H1 (cell line): ENCODE measurements at regions not wholly inside any gene's neighbourhood (a gene's known extent, or its start where the extent isn't known, plus 50 kb on each side); places are given as distances from the start of the nearest gene placed in this dataset.

Experiments used
- CTCF ChIA-PET: fragments of 300-600 bp; sonication (Branson Sonifier 250); formaldehyde crosslinking; loops from one replicate; lab custom pipeline; 2021; ENCODE audit not compliant: partially characterized antibody; lab: Charles Lee
- POLR2A ChIA-PET: fragments of 300-600 bp; sonication (Branson Sonifier 250); formaldehyde crosslinking; loops from one replicate; lab custom pipeline; 2021; ENCODE audit warnings: inconsistent platforms; ENCODE audit not compliant: partially characterized antibody; lab: Charles Lee
- DNase-seq, 2 experiments: peaks; one replicate each; pipeline versions ENCODE4 v3.0.0 to v3.0.0-alpha.2; 2010 to 2022; ENCODE audit warnings: low spot score in 2 of 2, low read depth in 1 of 2, mixed read lengths in 1 of 2
- FAIRE-seq: peaks from 2 replicates; lab custom pipeline; 2011; peaks lifted over from hg19 to GRCh38; lab: Jason Lieb, UNC
- H2AFZ ChIP-seq: 2 replicates; pipeline ENCODE4 v1.8.1; 2012; ENCODE audit warnings: low read length, inconsistent platforms
- H2AK5ac ChIP-seq: 2 replicates; pipeline ENCODE4 v1.6.1; 2013; ENCODE audit warnings: low read depth, low read length
- H2BK120ac ChIP-seq: replicated peaks from 2 replicates; pipeline ENCODE3; 2013; ENCODE audit warnings: low read depth, low read length, inconsistent platforms
- H2BK12ac ChIP-seq: 2 replicates; pipeline ENCODE4 v1.6.1; 2013; ENCODE audit warnings: low read depth, low read length
- H2BK15ac ChIP-seq: 2 replicates; pipeline ENCODE4 v1.6.1; 2013; ENCODE audit warnings: low read length
- H2BK20ac ChIP-seq: 2 replicates; pipeline ENCODE4 v1.6.1; 2013; ENCODE audit warnings: low read length
- H2BK5ac ChIP-seq: 2 replicates; pipeline ENCODE4 v1.6.1; 2013; ENCODE audit warnings: low read depth, low read length
- H3K14ac ChIP-seq: 2 replicates; pipeline ENCODE4 v1.6.1; 2013; ENCODE audit warnings: inconsistent platforms; ENCODE audit not compliant: insufficient read length
- H3K18ac ChIP-seq: 2 replicates; pipeline ENCODE4 v1.6.1; 2013; ENCODE audit warnings: low read length; ENCODE audit errors: extremely low read depth
- H3K23ac ChIP-seq: 2 replicates; pipeline ENCODE4 v1.6.1; 2013; ENCODE audit warnings: inconsistent platforms; ENCODE audit not compliant: insufficient read length
- H3K23me2 ChIP-seq: 2 replicates; pipeline ENCODE4 v1.6.1; 2013; ENCODE audit warnings: low read depth, low read length
- H3K27ac ChIP-seq: 2 replicates; pipeline ENCODE4 v1.6.1; 2011; ENCODE audit warnings: low read depth, low read length, inconsistent platforms
- H3K27me3 ChIP-seq, 4 experiments: replicated peaks in 1 of 4; 1 replicate in 1 of 4; 2 replicates in 3 of 4; pipeline versions ENCODE4 v1.6.1 to v1.8.1; 2011 to 2013; ENCODE audit warnings: low read length in 3 of 4, mild to moderate bottlenecking in 3 of 4, inconsistent platforms in 2 of 4, mixed read lengths in 2 of 4, moderate library complexity in 1 of 4; ENCODE audit not compliant: control insufficient read depth in 3 of 4, insufficient read depth in 3 of 4; ENCODE audit errors: extremely low read depth in 1 of 4
- H3K36me3 ChIP-seq, 4 experiments: 2 replicates each; pipeline versions ENCODE4 v1.6.1 to v1.8.1; 2011 to 2013; ENCODE audit warnings: mild to moderate bottlenecking in 4 of 4, low read length in 3 of 4, moderate library complexity in 2 of 4, control low read depth in 1 of 4, inconsistent platforms in 1 of 4; ENCODE audit not compliant: insufficient read depth in 4 of 4, control insufficient read depth in 2 of 4
- H3K4ac ChIP-seq: replicated peaks from 2 replicates; pipeline ENCODE3; 2013; ENCODE audit warnings: low read length, low read depth, mixed read lengths, inconsistent platforms; ENCODE audit not compliant: insufficient read length
- H3K4me1 ChIP-seq, 4 experiments: replicated peaks in 1 of 4; 1 replicate in 1 of 4; 2 replicates in 3 of 4; pipeline versions ENCODE4 v1.6.1 to v1.8.1; 2011 to 2013; ENCODE audit warnings: low read length in 3 of 4, inconsistent platforms in 2 of 4, mixed read lengths in 1 of 4; ENCODE audit not compliant: insufficient read depth in 4 of 4, control insufficient read depth in 3 of 4
- H3K4me2 ChIP-seq, 2 experiments: 2 replicates each; pipeline versions ENCODE4 v1.6.1 to v1.8.1; 2011 to 2013; ENCODE audit warnings: low read depth in 2 of 2, low read length in 2 of 2, control low read depth in 1 of 2, inconsistent platforms in 1 of 2, mild to moderate bottlenecking in 1 of 2; ENCODE audit not compliant: insufficient read depth in 1 of 2
- H3K4me3 ChIP-seq, 4 experiments: fragments of 200-600, 300-600 bp in 1 of 4; sonication (generic), shearing (Covaris generic), sonication (Bioruptor Twin) in 1 of 4; 2 replicates each; pipeline versions ENCODE4 v1.5.1 to v1.8.1; 2011 to 2016; ENCODE audit warnings: low read length in 4 of 4, low read depth in 3 of 4, control low read depth in 2 of 4, inconsistent platforms in 2 of 4, mild to moderate bottlenecking in 2 of 4, mixed read lengths in 1 of 4, moderate library complexity in 1 of 4; ENCODE audit not compliant: insufficient read depth in 2 of 4; ENCODE audit errors: extremely low read depth in 1 of 4
- H3K56ac ChIP-seq: replicated peaks from 2 replicates; pipeline ENCODE3; 2013; ENCODE audit warnings: low read depth, mild to moderate bottlenecking, mixed read lengths, low read length, inconsistent platforms; ENCODE audit not compliant: insufficient read length
- H3K79me1 ChIP-seq: 2 replicates; pipeline ENCODE4 v1.6.1; 2013; ENCODE audit warnings: low read depth, low read length, control low read depth
- H3K79me2 ChIP-seq, 2 experiments: 2 replicates each; pipeline versions ENCODE4 v1.6.1 to v1.8.1; 2012 to 2013; ENCODE audit warnings: low read length in 2 of 2, mild to moderate bottlenecking in 2 of 2, inconsistent platforms in 1 of 2; ENCODE audit not compliant: insufficient read depth in 2 of 2, control insufficient read depth in 1 of 2
- H3K9ac ChIP-seq, 4 experiments: replicated peaks in 1 of 4; 1 replicate in 1 of 4; 2 replicates in 3 of 4; pipeline versions ENCODE4 v1.6.1 to v1.8.1; 2011 to 2013; ENCODE audit warnings: low read depth in 3 of 4, low read length in 3 of 4, control low read depth in 2 of 4, mild to moderate bottlenecking in 2 of 4, moderate library complexity in 2 of 4, inconsistent platforms in 1 of 4; ENCODE audit errors: extremely low read depth in 1 of 4
- H3K9me3 ChIP-seq, 2 experiments: 2 replicates each; pipeline versions ENCODE4 v1.6.1 to v1.8.1; 2012 to 2013; ENCODE audit warnings: mild to moderate bottlenecking in 2 of 2, moderate library complexity in 2 of 2, control low read depth in 1 of 2, inconsistent platforms in 1 of 2, low read depth in 1 of 2, low read length in 1 of 2, mixed read lengths in 1 of 2; ENCODE audit not compliant: insufficient read depth in 2 of 2
- H4K20me1 ChIP-seq, 2 experiments: replicated peaks in 1 of 2; 2 replicates each; pipeline versions ENCODE3 to v1.8.1; 2011 to 2013; ENCODE audit warnings: inconsistent platforms in 2 of 2, low read length in 2 of 2, mild to moderate bottlenecking in 1 of 2; ENCODE audit not compliant: insufficient read depth in 2 of 2, control insufficient read depth in 1 of 2
- H4K5ac ChIP-seq: 2 replicates; pipeline ENCODE4 v1.6.1; 2013; ENCODE audit warnings: low read length, low read depth, mixed read lengths, inconsistent platforms; ENCODE audit not compliant: insufficient read length
- H4K8ac ChIP-seq: 2 replicates; pipeline ENCODE4 v1.8.0; 2013; ENCODE audit warnings: mild to moderate bottlenecking, moderate library complexity, low read length, inconsistent platforms; ENCODE audit not compliant: insufficient read depth; ENCODE audit errors: extremely low read depth
- H4K91ac ChIP-seq: replicated peaks from 2 replicates; pipeline ENCODE3; 2013; ENCODE audit warnings: low read length, mixed read lengths, inconsistent platforms; ENCODE audit not compliant: insufficient read length
- GTF2F1 ChIP-seq: IDR thresholded peaks from 2 replicates; pipeline ENCODE4 v1.6.1; 2012; ENCODE audit warnings: low read depth, low read length, improper control_type of control experiment, borderline replicate concordance
- SP1 ChIP-seq: IDR thresholded peaks from 2 replicates; pipeline ENCODE4 v1.6.1; 2011; ENCODE audit warnings: low read depth, low read length
- USF2 ChIP-seq: IDR thresholded peaks from 2 replicates; pipeline ENCODE4 v1.6.1; 2011; ENCODE audit warnings: low read length, improper control_type of control experiment
- WGBS, 2 experiments: shearing (Covaris generic) in 1 of 2; methylation state at CpG; one replicate each; pipeline versions ENCODE4 v1.1.6 to v1.1.7; 2013 to 2015; ENCODE audit warnings: low lambda C conversion rate in 2 of 2, mixed read lengths in 2 of 2, inconsistent platforms in 1 of 2, low coverage in 1 of 2, missing lambda C conversion rate in 1 of 2; ENCODE audit not compliant: insufficient replicate concordance in 2 of 2, insufficient coverage in 1 of 2, insufficient read length in 1 of 2; ENCODE audit errors: extremely low coverage in 1 of 2, missing lambda C conversion rate in 1 of 2; 5-methylcytosine and 5-hydroxymethylcytosine counted together

DNA sequence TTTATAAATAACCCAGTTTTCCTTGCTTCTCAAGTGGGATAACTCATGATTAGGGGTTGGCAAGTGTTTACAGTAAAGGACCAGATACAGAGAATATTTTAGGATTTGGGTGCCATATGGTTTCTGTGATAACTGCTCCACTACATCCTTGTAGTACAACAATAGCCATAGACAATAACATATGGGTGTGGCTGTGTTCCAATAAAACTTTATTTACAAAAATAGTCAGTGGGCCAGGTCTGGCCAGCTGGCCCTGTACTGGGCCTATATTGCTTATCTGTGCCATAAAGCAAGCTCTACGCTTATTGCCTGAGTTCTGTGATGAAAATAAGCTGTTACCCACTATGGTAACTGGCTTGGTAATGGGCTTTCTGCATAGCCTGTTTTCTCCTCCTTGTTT lies 386.5 kb upstream of the RBFOX1 start:
- Histone ChIP-seq H3K23ac (no peak overlapping the region), H3K9me3 (no peaks in the 10 kb centered on the region), H3K4me1 (no peaks in the 10 kb centered on the region), H4K20me1 (no peaks in the 10 kb centered on the region), H3K27me3 (no peaks in the 10 kb centered on the region; a peak in 1 of 7 replicates), H3K79me1 (no peaks in the 10 kb centered on the region), H3K18ac (no peak overlapping the region), H2AFZ (no peak overlapping the region), H2BK20ac (no peak overlapping the region), H3K23me2 (no peaks in the 10 kb centered on the region), H4K5ac (no peak overlapping the region), H3K9ac (no peak overlapping the region), H3K36me3 (no peaks in the 10 kb centered on the region), H2BK5ac (no peak overlapping the region), H3K27ac (no peak overlapping the region), H3K56ac (no peak overlapping the region), H4K91ac (no peak overlapping the region), H2BK120ac (no peak overlapping the region), H3K79me2 (no peaks in the 10 kb centered on the region), H3K4ac (no peak overlapping the region), H2BK12ac (no peak overlapping the region), H2AK5ac (no peak overlapping the region), H2BK15ac (no peak overlapping the region), H4K8ac (no peak overlapping the region), H3K14ac (no peak overlapping the region), H3K4me3 (no peak overlapping the region), H3K4me2 (no peak overlapping the region)
- 100% methylated on average over 1 of the region's 1 CpG; no CpG with 5 or more reads in 1 of the 2 experiments for WGBS, 2 experiments
- CTCF ChIA-PET, result no interaction called here
- TF ChIP-seq GTF2F1 (no peak), SP1 (no peak), USF2 (no peak)
- POLR2A ChIA-PET, result no interaction called here
- DNase-seq (no peak), FAIRE-seq (no peak)
